ENCODE measurements at regions not wholly inside any gene's neighbourhood (a gene's known extent, or its start where the extent isn't known, plus 50 kb on each side); places are given as distances from the start of the nearest gene placed in this dataset.

DNA sequence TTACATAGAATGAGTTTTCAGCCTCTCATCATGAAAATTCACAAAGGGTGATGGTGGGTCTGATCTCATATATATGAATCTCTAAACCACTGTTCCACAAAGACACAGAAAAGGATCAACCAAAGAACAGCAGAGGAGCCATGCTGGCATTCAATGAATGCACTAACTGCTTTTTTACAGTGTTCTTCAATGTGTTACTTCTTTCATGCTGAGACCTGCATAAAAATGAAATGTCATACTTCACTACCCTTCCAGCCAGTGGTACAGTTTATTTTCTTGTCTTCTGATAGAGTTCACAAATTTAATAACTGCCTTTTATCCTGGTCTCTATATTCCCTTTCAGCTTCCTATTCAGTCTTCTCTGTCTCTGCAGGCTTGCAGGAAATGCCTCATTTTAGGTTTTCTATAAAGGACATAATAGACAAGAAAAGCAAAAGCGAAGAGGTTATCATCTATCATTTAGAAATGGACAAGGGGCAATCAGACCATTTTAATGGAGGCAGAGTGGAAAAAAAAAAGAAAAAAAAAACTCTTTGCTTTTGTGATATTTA lies 836.7 kb upstream of the FOXG1 start:
- no peak for TF ChIP-seq CTCF (IDR thresholded peaks at IDR 0.05)
- no peak for TF ChIP-seq POLR2A (IDR thresholded peaks at IDR 0.05)
- TF ChIP-seq POLR2AphosphoS5 (IDR thresholded peaks at IDR 0.05), result no peak
- TF ChIP-seq EP300 (IDR thresholded peaks at IDR 0.05), result no peak

Data from gastroesophageal sphincter (tissue), 3 donors.